Activated effector memory CD4-positive, alpha-beta T cell treated with Interleukin-2 at 50 U/mL for 16 hours (primary cell): ENCODE measurements at regions not wholly inside any gene's neighbourhood (a gene's known extent, or its start where the extent isn't known, plus 50 kb on each side); places are given as distances from the start of the nearest gene placed in this dataset.
"Not testable (repeated sequence)": the region's sequence is repeated elsewhere in the genome, so short reads cannot be mapped to it uniquely, and the experiment has no call there.

Experiments
- DNase-seq: peaks from one replicate; pipeline ENCODE4 v3.0.0-alpha.2; 2020

GRCh38 chr17:70453075-70453474 is 283.7 kb downstream of the KCNJ2 start:
- DNase-seq: not testable (repeated sequence)

DNA sequence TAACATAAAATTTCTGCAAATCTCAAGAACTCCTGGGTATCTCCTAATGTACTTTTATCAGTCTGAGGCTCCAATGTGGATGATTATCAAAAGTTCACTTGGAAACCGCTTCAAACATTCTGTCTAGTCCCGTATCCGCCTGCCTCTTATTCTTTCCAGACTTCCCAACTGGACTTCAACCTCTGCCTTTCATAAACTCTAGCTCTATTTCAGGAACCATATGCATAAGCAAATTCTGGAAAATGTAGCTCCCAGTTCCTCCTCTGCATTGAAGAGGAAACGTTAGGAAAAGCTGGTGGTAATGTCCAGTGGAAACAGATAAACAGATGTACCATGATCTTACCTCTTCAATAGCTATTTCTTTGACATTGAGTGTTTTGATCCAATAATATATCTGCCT is 285.0 kb downstream of the KCNJ2 start:
- no peak for DNase-seq

DNA sequence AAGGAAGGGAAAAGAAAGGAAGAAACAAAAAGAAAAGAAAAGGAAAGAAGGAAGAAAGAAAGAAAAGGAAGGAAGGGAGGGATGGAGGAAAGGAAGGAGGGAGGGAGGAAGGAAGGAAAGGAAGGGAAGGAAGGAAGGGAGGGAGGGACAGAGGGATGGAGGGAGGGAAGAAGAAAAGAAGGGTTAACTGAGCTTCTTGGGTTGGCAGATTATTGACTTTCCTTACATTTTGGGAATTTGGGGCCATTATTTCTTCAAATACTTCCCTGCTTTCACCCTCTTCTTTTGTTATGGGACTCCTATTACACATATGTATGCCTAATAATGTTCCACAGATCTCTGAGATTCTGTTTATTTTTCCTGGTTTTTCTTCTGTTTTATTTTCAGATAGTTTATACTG is 285.6 kb downstream of the KCNJ2 start:
- DNase-seq: no peak

- no peak for DNase-seq
These were observed 295.7 kb downstream of the KCNJ2 start for GRCh38 chr17:70464995-70465394.

GRCh38 chr17:70468661-70469060 is 299.3 kb downstream of the KCNJ2 start:
- DNase-seq: no peak

GRCh38 chr17:70473049-70473448 is 303.7 kb downstream of the KCNJ2 start:
- no peak for DNase-seq

DNA sequence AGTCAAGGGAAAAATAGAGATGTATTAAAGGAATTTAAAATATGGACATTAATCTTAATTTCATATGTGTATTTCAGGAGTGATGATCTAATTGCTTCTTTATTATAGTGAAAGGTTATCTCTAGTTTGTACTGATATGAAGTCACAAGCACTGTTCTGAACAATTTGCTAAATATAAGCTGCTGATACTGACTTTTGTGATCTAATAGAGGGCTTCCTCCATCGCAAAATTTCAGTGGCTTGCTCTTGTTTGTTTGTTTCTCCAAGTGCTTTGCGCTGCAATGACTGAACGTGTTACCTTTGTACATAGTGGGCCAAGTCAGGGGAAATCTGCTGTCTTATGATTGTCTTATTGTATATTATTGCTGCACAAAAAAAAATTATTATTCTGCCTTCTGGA is 307.0 kb downstream of the KCNJ2 start:
- DNase-seq: no peak

DNA sequence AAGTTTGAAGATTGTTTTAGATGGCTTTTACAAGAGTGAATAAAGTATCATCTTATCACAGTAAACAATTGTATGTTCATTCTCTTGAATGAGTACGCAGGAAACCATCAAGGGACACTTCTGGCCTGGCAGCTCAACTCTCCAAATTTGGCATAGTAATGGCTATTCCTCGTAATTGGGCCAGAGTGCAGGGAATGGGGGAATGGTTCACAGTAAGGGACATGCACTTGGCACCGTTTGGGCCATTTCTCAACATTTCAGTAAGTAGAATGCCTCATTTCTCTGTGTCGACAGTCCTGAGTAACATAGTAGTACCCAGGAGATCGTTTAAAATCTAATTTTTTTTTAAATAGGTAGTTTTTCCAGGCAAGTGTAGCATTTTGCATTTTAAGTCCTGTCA is 309.6 kb downstream of the KCNJ2 start:
- no peak for DNase-seq

GRCh38 chr17:70479779-70480178 is 310.4 kb downstream of the KCNJ2 start:
- no peak for DNase-seq

GRCh38 chr17:70483624-70484023 is 314.3 kb downstream of the KCNJ2 start:
- DNase-seq: no peak

- DNase-seq: no peak
These were observed 314.7 kb downstream of the KCNJ2 start for GRCh38 chr17:70484050-70484449.

DNA sequence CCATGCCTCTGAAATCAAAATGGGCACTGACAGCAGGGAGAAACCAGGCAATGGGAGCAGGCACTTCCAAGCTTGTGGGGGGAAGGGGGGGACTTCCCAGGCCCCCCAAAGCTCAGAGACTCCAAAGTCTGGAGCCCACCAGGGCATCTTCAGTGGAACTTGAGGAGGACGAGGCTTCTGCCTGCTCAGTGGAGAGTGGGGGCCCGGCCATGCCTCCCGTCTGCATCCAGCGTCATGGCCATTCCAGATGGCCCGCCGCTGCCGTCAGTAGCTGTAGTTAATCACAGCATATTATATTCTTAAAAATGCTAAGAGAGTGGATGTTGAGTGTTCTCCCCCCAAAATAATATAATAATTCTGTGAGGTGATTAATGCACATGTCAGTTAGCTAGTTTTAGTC is 315.2 kb downstream of the KCNJ2 start:
- DNase-seq: no peak

DNA sequence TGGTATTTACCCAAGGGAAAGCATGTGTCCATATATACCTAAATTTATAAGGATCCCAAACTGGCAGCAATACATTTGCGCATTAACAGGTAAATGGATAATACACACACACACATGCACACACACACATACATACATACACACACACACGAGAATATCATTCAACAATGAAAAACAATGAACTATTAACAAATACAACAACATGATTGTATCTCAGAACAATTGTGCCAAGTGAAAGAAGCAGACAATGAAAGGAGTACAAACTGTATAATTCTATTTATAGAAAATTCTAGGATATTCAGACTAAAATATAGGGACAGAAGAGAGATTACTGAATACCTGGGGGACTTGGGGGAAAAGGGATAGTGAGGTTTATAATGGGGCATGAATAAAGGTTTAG is 323.0 kb downstream of the KCNJ2 start:
- no peak for DNase-seq

GRCh38 chr17:70493277-70493874 is 324.0 kb downstream of the KCNJ2 start:
- DNase-seq: no peak

DNA sequence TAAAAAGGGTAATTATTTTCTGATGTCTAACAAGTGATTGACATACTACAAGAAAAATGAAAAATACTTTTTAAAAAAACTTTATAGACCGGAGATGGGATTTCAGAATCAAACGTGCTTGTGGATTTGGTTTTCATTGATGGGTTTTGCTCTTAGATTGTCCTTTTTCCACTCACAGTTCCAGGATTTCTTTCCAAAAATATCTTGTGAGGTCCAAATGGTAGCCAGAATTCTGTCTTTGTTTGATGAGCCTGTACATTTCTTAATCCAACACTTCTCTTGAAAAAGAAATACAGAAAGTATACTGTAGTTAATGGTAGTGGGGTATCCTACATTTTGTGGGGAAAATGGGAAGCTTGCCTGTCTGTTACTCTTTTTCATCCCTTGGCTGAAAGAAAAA is 329.3 kb downstream of the KCNJ2 start:
- no peak for DNase-seq

- DNase-seq: no peak
These were observed 329.9 kb downstream of the KCNJ2 start for GRCh38 chr17:70499067-70499786.

- DNase-seq: no peak
These were observed 334.1 kb downstream of the KCNJ2 start for GRCh38 chr17:70503449-70503848.

- no peak for DNase-seq
These were observed 341.0 kb downstream of the KCNJ2 start for GRCh38 chr17:70510288-70510687.

GRCh38 chr17:70517816-70518215 is 348.5 kb downstream of the KCNJ2 start:
- no peak for DNase-seq

DNA sequence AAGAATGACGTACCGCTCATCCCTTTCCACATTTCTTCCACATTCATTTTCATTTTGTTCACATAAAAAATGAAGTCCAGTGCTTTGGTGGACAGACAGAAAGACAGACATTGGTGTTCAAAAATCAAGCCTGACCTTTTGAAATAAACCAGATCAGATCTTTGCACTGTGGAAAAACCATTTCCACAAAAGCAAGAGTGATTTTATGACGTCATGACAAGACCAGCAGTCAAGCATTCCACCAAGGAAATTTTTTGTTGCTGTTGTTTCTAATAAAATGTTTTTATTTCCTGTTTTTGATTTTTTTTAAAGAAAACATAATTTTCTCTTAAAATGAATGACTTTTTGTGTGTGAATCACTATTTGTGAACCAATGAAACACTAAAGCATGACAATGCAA is 350.0 kb downstream of the KCNJ2 start:
- DNase-seq: no peak

DNA sequence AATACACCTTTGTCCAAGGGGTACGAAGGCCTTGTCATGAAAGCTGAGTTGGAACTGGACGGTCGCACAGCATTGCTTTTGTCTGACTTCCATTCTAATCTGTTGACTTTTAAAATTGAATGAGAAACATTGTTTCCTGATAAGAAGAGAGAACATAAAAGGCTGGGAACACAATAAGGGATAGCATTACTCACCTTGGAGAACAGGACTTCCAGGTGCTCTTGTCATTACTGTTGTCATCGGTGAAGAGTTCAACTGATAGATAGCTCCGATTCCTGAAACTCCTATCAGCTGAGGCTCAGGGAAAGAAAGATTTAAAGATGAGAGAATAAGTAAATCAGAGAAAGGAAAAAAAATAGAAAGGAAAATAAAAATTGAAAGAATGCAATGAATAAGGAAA is 351.1 kb downstream of the KCNJ2 start:
- no peak for DNase-seq

DNA sequence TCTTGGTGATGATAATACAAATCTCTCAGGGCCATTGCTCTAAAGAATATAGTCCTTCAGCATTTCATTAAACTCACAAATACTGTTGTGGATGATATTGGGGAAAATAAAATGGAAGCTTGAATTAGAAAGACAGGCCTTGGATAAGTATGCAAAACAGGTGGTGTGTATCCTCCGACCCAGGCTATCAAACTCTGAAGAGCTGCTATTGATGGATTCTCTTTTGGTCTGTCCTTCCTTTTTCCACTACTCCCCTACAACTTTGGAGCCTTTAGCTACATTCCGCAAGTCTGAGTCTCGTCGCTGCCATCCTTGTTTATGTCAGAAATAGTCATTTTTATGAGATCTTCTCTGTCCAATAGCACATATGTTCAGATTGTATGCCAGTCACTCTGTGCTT is 351.6 kb downstream of the KCNJ2 start:
- no peak for DNase-seq

- no peak for DNase-seq
These were observed 352.5 kb downstream of the KCNJ2 start for GRCh38 chr17:70521821-70522256.

DNA sequence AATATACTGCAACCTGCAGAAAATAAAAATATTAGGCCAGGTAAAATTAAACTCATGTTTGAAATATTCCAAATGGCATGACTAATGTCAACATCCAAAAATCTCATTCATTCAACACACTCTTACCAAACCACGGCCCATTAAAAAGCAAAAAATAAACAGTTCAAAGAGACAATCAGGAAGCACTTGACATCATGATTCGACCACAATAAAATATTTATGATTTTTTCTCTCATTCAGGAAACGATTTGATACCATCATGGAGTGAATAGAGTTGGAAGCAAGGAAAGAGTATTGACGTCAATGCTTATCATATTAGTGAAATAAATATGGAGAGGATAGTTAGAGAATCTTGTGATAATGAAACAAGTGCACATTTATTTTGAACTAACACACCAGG is 354.1 kb downstream of the KCNJ2 start:
- no peak for DNase-seq

- DNase-seq: not testable (repeated sequence)
These were observed 355.7 kb downstream of the KCNJ2 start for GRCh38 chr17:70525035-70525434.
